ENCODE measurements at regions not wholly inside any gene's neighbourhood (a gene's known extent, or its start where the extent isn't known, plus 50 kb on each side); places are given as distances from the start of the nearest gene placed in this dataset.

- Histone ChIP-seq H3K9me3 (ENCODE audit: control insufficient read depth, insufficient read depth, low read length) (no peaks in the 10 kb centered on the region), H3K9ac (ENCODE audit: low read depth, low read length) (no peak overlapping the region), H3K36me3 (ENCODE audit: insufficient read depth, low read length) (no peaks in the 10 kb centered on the region), H3K4me1 (ENCODE audit: insufficient read depth, low read length) (no peaks in the 10 kb centered on the region; the same call in 1 of the 2 replicates)
Measured at GRCh38 chr14:61211476-61212255, 69.5 kb downstream of the TMEM30B start.

GRCh38 chr14:61203081-61203753, 77.9 kb downstream of the TMEM30B start:
- H3K9ac ChIP-seq (ENCODE audit: low read depth, low read length): no peak overlapping the region
- H3K9me3 ChIP-seq (ENCODE audit: control insufficient read depth, insufficient read depth, low read length): no peaks in the 10 kb centered on the region

GRCh38 chr14:61202124-61202523, 79.0 kb downstream of the TMEM30B start:
- Histone ChIP-seq H3K4me1 (ENCODE audit: insufficient read depth, low read length) (peaks cover 7% of the 10 kb centered on the region; the same call in 1 of the 2 replicates), H3K9me3 (ENCODE audit: control insufficient read depth, insufficient read depth, low read length) (no peaks in the 10 kb centered on the region), H3K9ac (ENCODE audit: low read depth, low read length) (no peak overlapping the region), H3K36me3 (ENCODE audit: insufficient read depth, low read length) (no peaks in the 10 kb centered on the region)

More at GRCh38 chr14:61203081-61203753, 77.9 kb downstream of the TMEM30B start:
- Histone ChIP-seq H3K4me1 (ENCODE audit: insufficient read depth, low read length) (peaks cover 7% of the 10 kb centered on the region; the same call in 1 of the 2 replicates), H3K36me3 (ENCODE audit: insufficient read depth, low read length) (no peaks in the 10 kb centered on the region)

GRCh38 chr14:61201171-61201570, 80.0 kb downstream of the TMEM30B start:
- Histone ChIP-seq H3K9ac (ENCODE audit: low read depth, low read length) (no peak overlapping the region), H3K36me3 (ENCODE audit: insufficient read depth, low read length) (no peaks in the 10 kb centered on the region), H3K9me3 (ENCODE audit: control insufficient read depth, insufficient read depth, low read length) (no peaks in the 10 kb centered on the region), H3K4me1 (ENCODE audit: insufficient read depth, low read length) (peaks cover 7% of the 10 kb centered on the region; the same call in 1 of the 2 replicates)

- no peaks in the 10 kb centered on the region for H3K4me1 ChIP-seq (ENCODE audit: insufficient read depth, low read length)
- no peaks in the 10 kb centered on the region for H3K9me3 ChIP-seq (ENCODE audit: control insufficient read depth, insufficient read depth, low read length)
- no peaks in the 10 kb centered on the region for H3K36me3 ChIP-seq (ENCODE audit: insufficient read depth, low read length)
- no peak overlapping the region for H3K9ac ChIP-seq (ENCODE audit: low read depth, low read length)
Measured at GRCh38 chr14:61197416-61197815, 83.7 kb downstream of the TMEM30B start.

GRCh38 chr14:61196792-61197191, 84.3 kb downstream of the TMEM30B start:
- no peaks in the 10 kb centered on the region for H3K4me1 ChIP-seq (ENCODE audit: insufficient read depth, low read length)
- no peaks in the 10 kb centered on the region for H3K36me3 ChIP-seq (ENCODE audit: insufficient read depth, low read length)
- no peak overlapping the region for H3K9ac ChIP-seq (ENCODE audit: low read depth, low read length)
- no peaks in the 10 kb centered on the region for H3K9me3 ChIP-seq (ENCODE audit: control insufficient read depth, insufficient read depth, low read length)

- Histone ChIP-seq H3K4me1 (ENCODE audit: insufficient read depth, low read length) (no peaks in the 10 kb centered on the region), H3K9ac (ENCODE audit: low read depth, low read length) (no peak overlapping the region), H3K9me3 (ENCODE audit: control insufficient read depth, insufficient read depth, low read length) (no peaks in the 10 kb centered on the region), H3K36me3 (ENCODE audit: insufficient read depth, low read length) (no peaks in the 10 kb centered on the region)
Measured at GRCh38 chr14:61196034-61196433, 85.1 kb downstream of the TMEM30B start.

- no peaks in the 10 kb centered on the region for H3K9me3 ChIP-seq (ENCODE audit: control insufficient read depth, insufficient read depth, low read length)
- H3K9ac ChIP-seq (ENCODE audit: low read depth, low read length): no peak overlapping the region
Measured at GRCh38 chr14:61193476-61193875, 87.7 kb downstream of the TMEM30B start.

GRCh38 chr14:61192989-61193388, 88.1 kb downstream of the TMEM30B start:
- H3K9me3 ChIP-seq (ENCODE audit: control insufficient read depth, insufficient read depth, low read length): no peaks in the 10 kb centered on the region
- no peaks in the 10 kb centered on the region for H3K36me3 ChIP-seq (ENCODE audit: insufficient read depth, low read length)
- no peak overlapping the region for H3K9ac ChIP-seq (ENCODE audit: low read depth, low read length)
- peaks cover 15% of the 10 kb centered on the region for H3K4me1 ChIP-seq (ENCODE audit: insufficient read depth, low read length)

More at GRCh38 chr14:61193476-61193875, 87.7 kb downstream of the TMEM30B start:
- peaks cover 14% of the 10 kb centered on the region for H3K4me1 ChIP-seq (ENCODE audit: insufficient read depth, low read length)
- no peaks in the 10 kb centered on the region for H3K36me3 ChIP-seq (ENCODE audit: insufficient read depth, low read length)

GRCh38 chr14:61191733-61192132, 89.4 kb downstream of the TMEM30B start:
- Histone ChIP-seq H3K9ac (ENCODE audit: low read depth, low read length) (no peak overlapping the region), H3K9me3 (ENCODE audit: control insufficient read depth, insufficient read depth, low read length) (no peaks in the 10 kb centered on the region), H3K36me3 (ENCODE audit: insufficient read depth, low read length) (no peaks in the 10 kb centered on the region), H3K4me1 (ENCODE audit: insufficient read depth, low read length) (peaks cover 24% of the 10 kb centered on the region)

GRCh38 chr14:61190341-61190740, 90.8 kb downstream of the TMEM30B start:
- H3K4me1 ChIP-seq (ENCODE audit: insufficient read depth, low read length): peaks cover 24% of the 10 kb centered on the region
- H3K36me3 ChIP-seq (ENCODE audit: insufficient read depth, low read length): no peaks in the 10 kb centered on the region
- no peak overlapping the region for H3K9ac ChIP-seq (ENCODE audit: low read depth, low read length)
- no peaks in the 10 kb centered on the region for H3K9me3 ChIP-seq (ENCODE audit: control insufficient read depth, insufficient read depth, low read length)

GRCh38 chr14:61188978-61189808, 91.9 kb downstream of the TMEM30B start:
- no peaks in the 10 kb centered on the region for H3K36me3 ChIP-seq (ENCODE audit: insufficient read depth, low read length)
- peaks cover 24% of the 10 kb centered on the region for H3K4me1 ChIP-seq (ENCODE audit: insufficient read depth, low read length)
- H3K9ac ChIP-seq (ENCODE audit: low read depth, low read length): peak overlapping the region; percentile 60
- no peaks in the 10 kb centered on the region for H3K9me3 ChIP-seq (ENCODE audit: control insufficient read depth, insufficient read depth, low read length)

GRCh38 chr14:61188196-61188595, 92.9 kb downstream of the TMEM30B start:
- H3K4me1 ChIP-seq (ENCODE audit: insufficient read depth, low read length): peaks cover 27% of the 10 kb centered on the region
- H3K36me3 ChIP-seq (ENCODE audit: insufficient read depth, low read length): no peaks in the 10 kb centered on the region
- no peaks in the 10 kb centered on the region for H3K9me3 ChIP-seq (ENCODE audit: control insufficient read depth, insufficient read depth, low read length)
- H3K9ac ChIP-seq (ENCODE audit: low read depth, low read length): peak overlapping the region; percentile 60; the same call in 1 of the 2 replicates

- Histone ChIP-seq H3K9ac (ENCODE audit: low read depth, low read length) (no peak overlapping the region), H3K36me3 (ENCODE audit: insufficient read depth, low read length) (no peaks in the 10 kb centered on the region), H3K9me3 (ENCODE audit: control insufficient read depth, insufficient read depth, low read length) (no peaks in the 10 kb centered on the region), H3K4me1 (ENCODE audit: insufficient read depth, low read length) (peaks cover 27% of the 10 kb centered on the region)
Measured at GRCh38 chr14:61187196-61187905, 93.8 kb downstream of the TMEM30B start.

Data from ES-I3 (cell line).